IMR-90 (cell line): ENCODE measurements at regions not wholly inside any gene's neighbourhood (a gene's known extent, or its start where the extent isn't known, plus 50 kb on each side); places are given as distances from the start of the nearest gene placed in this dataset.
A peak's percentile ranks its signal among the peaks of the same experiment; 100 is the strongest.

Experiments used
- ATAC-seq: fragments of 200-7000 bp; cut with Tn5 transposase; 2 replicates; pipeline ENCODE4 v1.9.1; 2020; ENCODE audit warnings: low read depth, mild to moderate bottlenecking, moderate library complexity
- BruUV-seq: library from RNA; stranded (reverse); fragments of 400-500 nt; replicated peaks from 2 replicates; lab custom pipeline; 2021; lab: Mats Ljungman, UMichigan
- CTCF ChIA-PET: fragments of 300-600 bp; formaldehyde crosslinking; extraction: SDS; loops from one replicate; lab custom pipeline; 2021; ENCODE audit warnings: antibody characterized with exemption; lab: Yijun Ruan, JAX
- POLR2A ChIA-PET: fragments of 300-600 bp; sonication (Branson Sonifier 250); formaldehyde crosslinking; loops from one replicate; lab custom pipeline; 2022; ENCODE audit warnings: antibody characterized with exemption; ENCODE audit not compliant: unreplicated experiment; lab: Charles Lee
- DNase-seq: peaks from one replicate; pipeline ENCODE4 v3.0.0; 2013
- H2AFZ ChIP-seq: replicated peaks from 2 replicates; pipeline ENCODE3; 2013; ENCODE audit warnings: low read length, mild to moderate bottlenecking; ENCODE audit not compliant: poor library complexity
- H2AK5ac ChIP-seq: 2 replicates; pipeline ENCODE4 v1.6.1; 2013; ENCODE audit warnings: low read depth, low read length, inconsistent platforms
- H2AK9ac ChIP-seq: replicated peaks from 2 replicates; pipeline ENCODE3; 2013; ENCODE audit warnings: mild to moderate bottlenecking, low read depth, low read length, moderate library complexity; ENCODE audit not compliant: poor library complexity
- H2BK120ac ChIP-seq: 2 replicates; pipeline ENCODE4 v1.6.1; 2013; ENCODE audit warnings: low read depth, low read length, inconsistent platforms
- H2BK15ac ChIP-seq: 3 replicates; pipeline ENCODE4 v1.6.1; 2013; ENCODE audit warnings: low read depth, low read length, inconsistent platforms
- H2BK20ac ChIP-seq: 2 replicates; pipeline ENCODE4 v1.6.1; 2013; ENCODE audit warnings: low read depth, mild to moderate bottlenecking, inconsistent platforms, low read length, moderate library complexity
- H2BK5ac ChIP-seq: 2 replicates; pipeline ENCODE4 v1.6.1; 2013; ENCODE audit warnings: mild to moderate bottlenecking, low read depth, low read length, inconsistent platforms; ENCODE audit not compliant: poor library complexity, severe bottlenecking
- H3K14ac ChIP-seq: replicated peaks from 2 replicates; pipeline ENCODE4 v1.6.1; 2013; ENCODE audit warnings: low read depth, low read length, inconsistent platforms
- H3K18ac ChIP-seq: 2 replicates; pipeline ENCODE4 v1.6.1; 2013; ENCODE audit warnings: low read depth, low read length, control low read depth
- H3K23ac ChIP-seq: 2 replicates; pipeline ENCODE4 v1.6.1; 2013; ENCODE audit warnings: low read depth, low read length, inconsistent platforms
- H3K27ac ChIP-seq: 2 replicates; pipeline ENCODE4 v1.5.1; 2013; ENCODE audit warnings: mild to moderate bottlenecking, control low read depth, low read length; ENCODE audit not compliant: insufficient read depth
- H3K27me3 ChIP-seq: 2 replicates; pipeline ENCODE4 v1.6.1; 2013; ENCODE audit warnings: low read length; ENCODE audit not compliant: control insufficient read depth, insufficient read depth
- H3K36me3 ChIP-seq: 2 replicates; pipeline ENCODE4 v1.6.1; 2013; ENCODE audit warnings: low read length, mixed read lengths; ENCODE audit not compliant: control insufficient read depth, insufficient read depth
- H3K4ac ChIP-seq: 2 replicates; pipeline ENCODE4 v1.6.1; 2013; ENCODE audit warnings: low read depth, low read length, inconsistent platforms
- H3K4me1 ChIP-seq: 2 replicates; pipeline ENCODE4 v1.6.1; 2013; ENCODE audit warnings: low read length, mixed read lengths; ENCODE audit not compliant: control insufficient read depth, insufficient read depth
- H3K4me2 ChIP-seq: 2 replicates; pipeline ENCODE4 v1.6.1; 2013; ENCODE audit warnings: low read depth, mild to moderate bottlenecking, control low read depth, low read length, moderate library complexity
- H3K4me3 ChIP-seq: 2 replicates; pipeline ENCODE4 v1.5.1; 2013; ENCODE audit warnings: low read depth, mild to moderate bottlenecking, control low read depth, low read length, moderate library complexity; ENCODE audit not compliant: insufficient read depth
- H3K56ac ChIP-seq: 2 replicates; pipeline ENCODE4 v1.6.1; 2013; ENCODE audit warnings: low read length, inconsistent platforms; ENCODE audit not compliant: insufficient read depth; ENCODE audit errors: extremely low read depth
- H3K79me1 ChIP-seq, 2 experiments: 2 replicates each; pipeline ENCODE4 v1.6.1; 2013; ENCODE audit warnings: low read length in 2 of 2, inconsistent platforms in 1 of 2, low read depth in 1 of 2
- H3K9ac ChIP-seq: 2 replicates; pipeline ENCODE4 v1.6.1; 2013; ENCODE audit warnings: low read depth, low read length, control low read depth
- H3K9me1 ChIP-seq: 2 replicates; pipeline ENCODE4 v1.6.1; 2013; ENCODE audit warnings: low read length, inconsistent platforms; ENCODE audit not compliant: insufficient read depth
- H3K9me3 ChIP-seq: 2 replicates; pipeline ENCODE4 v1.6.1; 2013; ENCODE audit warnings: low read length; ENCODE audit not compliant: control insufficient read depth, insufficient read depth
- H4K20me1 ChIP-seq: 2 replicates; pipeline ENCODE4 v1.6.1; 2013; ENCODE audit warnings: low read length, inconsistent platforms; ENCODE audit not compliant: insufficient read depth
- H4K5ac ChIP-seq: 2 replicates; pipeline ENCODE4 v1.6.1; 2013; ENCODE audit warnings: mild to moderate bottlenecking, low read depth, low read length, control low read depth
- H4K8ac ChIP-seq, 2 experiments: 2 replicates each; pipeline ENCODE4 v1.6.1; 2013; ENCODE audit warnings: low read depth in 2 of 2, low read length in 2 of 2, control low read depth in 1 of 2, inconsistent platforms in 1 of 2
- H4K91ac ChIP-seq: 2 replicates; pipeline ENCODE4 v1.6.1; 2013; ENCODE audit warnings: low read depth, low read length, inconsistent platforms; ENCODE audit not compliant: insufficient read depth
- BHLHE40 ChIP-seq: fragments of 150-350 bp; IDR thresholded peaks from 2 replicates; pipeline ENCODE4 v1.6.1; 2016; ENCODE audit warnings: mild to moderate bottlenecking, low read depth, low read length
- CEBPB ChIP-seq: IDR thresholded peaks from 2 replicates; pipeline ENCODE4 v1.6.1; 2012; ENCODE audit warnings: low read depth, low read length, improper control_type of control experiment
- CHD1 ChIP-seq: IDR thresholded peaks from 2 replicates; pipeline ENCODE4 v1.6.1; 2012; ENCODE audit warnings: low read depth, low read length, improper control_type of control experiment
- FOS ChIP-seq: fragments of 150-350 bp; IDR thresholded peaks from 2 replicates; pipeline ENCODE4 v1.6.1; 2016; ENCODE audit warnings: low read depth, low read length
- MAFK ChIP-seq: IDR thresholded peaks from 2 replicates; pipeline ENCODE4 v1.6.1; 2012; ENCODE audit warnings: low read depth, low read length, improper control_type of control experiment
- MAZ ChIP-seq: IDR thresholded peaks from 2 replicates; pipeline ENCODE4 v1.6.1; 2012; ENCODE audit warnings: low read depth, mild to moderate bottlenecking, low read length, improper control_type of control experiment, moderate library complexity, borderline replicate concordance
- MXI1 ChIP-seq: IDR thresholded peaks from 2 replicates; pipeline ENCODE4 v1.6.1; 2012; ENCODE audit warnings: low read depth, mild to moderate bottlenecking, low read length, moderate library complexity, borderline replicate concordance
- NFE2L2 ChIP-seq: fragments of 150-350 bp; IDR thresholded peaks from 2 replicates; pipeline ENCODE4 v1.6.1; 2016; ENCODE audit warnings: low read depth, mild to moderate bottlenecking, low read length
- POLR2A ChIP-seq: IDR thresholded peaks from 2 replicates; pipeline ENCODE4 v1.6.1; 2012; ENCODE audit warnings: mild to moderate bottlenecking, low read depth, low read length
- RAD21 ChIP-seq: IDR thresholded peaks from 2 replicates; pipeline ENCODE4 v1.6.1; 2012; ENCODE audit warnings: low read length, improper control_type of control experiment
- RCOR1 ChIP-seq: IDR thresholded peaks from 2 replicates; pipeline ENCODE4 v1.6.1; 2012; ENCODE audit warnings: mild to moderate bottlenecking, low read length, improper control_type of control experiment; ENCODE audit not compliant: insufficient replicate concordance
- RFX5 ChIP-seq: IDR thresholded peaks from 2 replicates; pipeline ENCODE4 v1.8.0; 2012; ENCODE audit warnings: low read depth, mild to moderate bottlenecking, low read length, moderate library complexity
- SMC3 ChIP-seq: fragments of 150-350 bp; IDR thresholded peaks from 2 replicates; pipeline ENCODE4 v1.6.1; 2016; ENCODE audit warnings: low read depth, mild to moderate bottlenecking, antibody characterized with exemption, low read length, moderate library complexity
- whole genome bisulfite sequencing, 2 experiments: methylation state at CpG; one replicate each; pipeline versions ENCODE4 v1.1.5 to v1.1.7; 2013; ENCODE audit warnings: missing lambda C conversion rate in 2 of 2; ENCODE audit not compliant: insufficient read length in 1 of 2; ENCODE audit errors: extremely low coverage in 2 of 2; 5-methylcytosine and 5-hydroxymethylcytosine counted together
- dilution Hi-C: fragments of 300-500 bp; cut with HindIII; formaldehyde crosslinking; loops from one replicate; pipeline ENCODE4 v1.14.3; 2018; ENCODE audit warnings: low sequenced_read_pairs; ENCODE audit not compliant: unreplicated experiment
- in situ Hi-C: fragments of 300-500 bp; cut with MboI; formaldehyde crosslinking; loops from 3 replicates; pipeline ENCODE4 v1.14.3; 2019; ENCODE audit warnings: low sequenced_read_pairs, inconsistent platforms, mixed read lengths
- intact Hi-C: fragments of 100-400 bp; cut with micrococcal nuclease; formaldehyde crosslinking; loops from 2 replicates; pipeline ENCODE4 v1.10.0; 2022
- TF ChIP-seq, protein P1 (sequence below): fragments of 150-350 bp; IDR thresholded peaks from 2 replicates; pipeline ENCODE4 v1.6.1; 2017; ENCODE audit warnings: mild to moderate bottlenecking, antibody characterized with exemption, low read length, low read depth
- TF ChIP-seq, protein P2 (sequence below): conservative IDR thresholded peaks from 2 replicates; pipeline ENCODE4 v1.5.1; 2012; ENCODE audit warnings: mild to moderate bottlenecking, low read depth, low read length, improper control_type of control experiment
- TF ChIP-seq, protein P3 (sequence below): fragments of 150-350 bp; IDR thresholded peaks from 2 replicates; pipeline ENCODE4 v1.6.1; 2016; ENCODE audit warnings: low read depth, mild to moderate bottlenecking, low read length, moderate library complexity, borderline replicate concordance

DNA sequence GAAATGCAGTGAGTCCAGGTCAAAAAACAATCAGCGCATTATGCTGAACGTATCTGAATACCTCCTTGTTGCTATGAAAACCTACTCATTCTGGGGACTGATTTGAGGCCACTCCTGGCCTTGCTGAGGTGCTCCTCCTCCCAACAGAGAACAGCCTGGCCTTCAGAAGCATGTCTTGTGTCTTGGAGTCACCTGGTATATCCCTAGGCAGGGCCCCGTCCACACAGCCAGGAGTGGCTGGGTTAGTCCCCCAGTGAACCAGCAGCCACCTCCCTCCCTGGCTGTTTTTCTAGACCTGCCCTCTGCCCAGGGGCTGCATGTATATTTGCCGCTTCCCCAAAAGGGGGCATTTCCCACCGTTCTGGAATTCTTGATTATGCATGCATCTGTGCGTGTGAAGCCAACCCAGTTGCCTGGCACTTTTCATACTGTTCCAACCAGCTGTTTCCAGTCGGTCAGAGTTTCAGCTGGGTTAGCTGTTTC lies 99.2 kb upstream of the SPATA31C2 start:
- intact Hi-C loops (no loop called here), dilution Hi-C loops (no loop called here), in situ Hi-C loops (no loop called here)
- H2AK9ac ChIP-seq, result no peak overlapping the region
- no peak overlapping the region for H3K18ac ChIP-seq
- ChIA-PET CTCF (no interaction called here), POLR2A (no interaction called here)
- BruUV-seq, result no TSS peak
- peaks cover 5% of the 10 kb centered on the region; the same call in 1 of the 2 replicates for H3K4me1 ChIP-seq
- H4K20me1 ChIP-seq, result no peaks in the 10 kb centered on the region
- H3K36me3 ChIP-seq, result no peaks in the 10 kb centered on the region
- H3K56ac ChIP-seq, result no peak overlapping the region
- H2AFZ ChIP-seq, result peak overlapping the region; percentile 71
- H3K4ac ChIP-seq, result no peak overlapping the region; the same call in 1 of the 2 replicates
- no peaks in the 10 kb centered on the region for H3K9me3 ChIP-seq
- no peak overlapping the region for H4K8ac ChIP-seq
- no peak overlapping the region for H3K9ac ChIP-seq
- H2BK120ac ChIP-seq, result peak overlapping the region; percentile 8; the same call in 1 of the 2 replicates
- H4K5ac ChIP-seq, result no peak overlapping the region
- H2BK15ac ChIP-seq, result no peak overlapping the region
- no peak overlapping the region for H3K4me2 ChIP-seq
- peak; percentile 40 for ATAC-seq
- no peak overlapping the region for H2BK20ac ChIP-seq
- H3K9me1 ChIP-seq, result no peaks in the 10 kb centered on the region; the same call in 1 of the 2 replicates
- no peak for DNase-seq
- H2AK5ac ChIP-seq, result no peak overlapping the region
- no peak for TF ChIP-seq SMC3
- no peak for TF ChIP-seq BHLHE40
- no peak for TF ChIP-seq CHD1
- no peak for TF ChIP-seq MXI1
- TF ChIP-seq RFX5, result no peak
- no peak for TF ChIP-seq POLR2A
- TF ChIP-seq, protein P1, sequence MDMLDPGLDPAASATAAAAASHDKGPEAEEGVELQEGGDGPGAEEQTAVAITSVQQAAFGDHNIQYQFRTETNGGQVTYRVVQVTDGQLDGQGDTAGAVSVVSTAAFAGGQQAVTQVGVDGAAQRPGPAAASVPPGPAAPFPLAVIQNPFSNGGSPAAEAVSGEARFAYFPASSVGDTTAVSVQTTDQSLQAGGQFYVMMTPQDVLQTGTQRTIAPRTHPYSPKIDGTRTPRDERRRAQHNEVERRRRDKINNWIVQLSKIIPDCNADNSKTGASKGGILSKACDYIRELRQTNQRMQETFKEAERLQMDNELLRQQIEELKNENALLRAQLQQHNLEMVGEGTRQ, result no peak
- no peak for TF ChIP-seq MAZ
- TF ChIP-seq, protein P2, sequence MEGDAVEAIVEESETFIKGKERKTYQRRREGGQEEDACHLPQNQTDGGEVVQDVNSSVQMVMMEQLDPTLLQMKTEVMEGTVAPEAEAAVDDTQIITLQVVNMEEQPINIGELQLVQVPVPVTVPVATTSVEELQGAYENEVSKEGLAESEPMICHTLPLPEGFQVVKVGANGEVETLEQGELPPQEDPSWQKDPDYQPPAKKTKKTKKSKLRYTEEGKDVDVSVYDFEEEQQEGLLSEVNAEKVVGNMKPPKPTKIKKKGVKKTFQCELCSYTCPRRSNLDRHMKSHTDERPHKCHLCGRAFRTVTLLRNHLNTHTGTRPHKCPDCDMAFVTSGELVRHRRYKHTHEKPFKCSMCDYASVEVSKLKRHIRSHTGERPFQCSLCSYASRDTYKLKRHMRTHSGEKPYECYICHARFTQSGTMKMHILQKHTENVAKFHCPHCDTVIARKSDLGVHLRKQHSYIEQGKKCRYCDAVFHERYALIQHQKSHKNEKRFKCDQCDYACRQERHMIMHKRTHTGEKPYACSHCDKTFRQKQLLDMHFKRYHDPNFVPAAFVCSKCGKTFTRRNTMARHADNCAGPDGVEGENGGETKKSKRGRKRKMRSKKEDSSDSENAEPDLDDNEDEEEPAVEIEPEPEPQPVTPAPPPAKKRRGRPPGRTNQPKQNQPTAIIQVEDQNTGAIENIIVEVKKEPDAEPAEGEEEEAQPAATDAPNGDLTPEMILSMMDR, result no peak
- no peak for TF ChIP-seq CEBPB
- no peak for TF ChIP-seq MAFK
- no peak for TF ChIP-seq FOS
- TF ChIP-seq, protein P3, sequence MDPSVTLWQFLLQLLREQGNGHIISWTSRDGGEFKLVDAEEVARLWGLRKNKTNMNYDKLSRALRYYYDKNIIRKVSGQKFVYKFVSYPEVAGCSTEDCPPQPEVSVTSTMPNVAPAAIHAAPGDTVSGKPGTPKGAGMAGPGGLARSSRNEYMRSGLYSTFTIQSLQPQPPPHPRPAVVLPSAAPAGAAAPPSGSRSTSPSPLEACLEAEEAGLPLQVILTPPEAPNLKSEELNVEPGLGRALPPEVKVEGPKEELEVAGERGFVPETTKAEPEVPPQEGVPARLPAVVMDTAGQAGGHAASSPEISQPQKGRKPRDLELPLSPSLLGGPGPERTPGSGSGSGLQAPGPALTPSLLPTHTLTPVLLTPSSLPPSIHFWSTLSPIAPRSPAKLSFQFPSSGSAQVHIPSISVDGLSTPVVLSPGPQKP, result no peak
- TF ChIP-seq RAD21, result no peak
- TF ChIP-seq NFE2L2, result no peak
- TF ChIP-seq RCOR1, result no peak
- H3K14ac ChIP-seq, result no peak overlapping the region; the same call in 1 of the 2 replicates
- H3K4me3 ChIP-seq, result no peak overlapping the region
- H3K27ac ChIP-seq, result no peak overlapping the region
- no peaks in the 10 kb centered on the region for H3K79me1 ChIP-seq
- no peak overlapping the region for H4K91ac ChIP-seq
- no peak overlapping the region; the same call in 1 of the 2 replicates for H3K23ac ChIP-seq
- WGBS, 2 experiments, result 45% methylated on average over 3 of the region's 7 CpGs; no CpG with 5 or more reads in 1 of the 2 experiments
- peaks cover 1% of the 10 kb centered on the region; the same call in 1 of the 2 replicates for H3K27me3 ChIP-seq
- H2BK5ac ChIP-seq, result no peak overlapping the region
